ENCODE measurements at regions not wholly inside any gene's neighbourhood (a gene's known extent, or its start where the extent isn't known, plus 50 kb on each side); places are given as distances from the start of the nearest gene placed in this dataset.
"Not testable (repeated sequence)": the region's sequence is repeated elsewhere in the genome, so short reads cannot be mapped to it uniquely, and the experiment has no call there.

- no peak for DNase-seq
Measured at GRCh38 chr4:79850626-79851025, 222.4 kb downstream of the ANTXR2 start.

- no peak for DNase-seq
Measured at GRCh38 chr4:79848329-79848728, 224.7 kb downstream of the ANTXR2 start.

DNA sequence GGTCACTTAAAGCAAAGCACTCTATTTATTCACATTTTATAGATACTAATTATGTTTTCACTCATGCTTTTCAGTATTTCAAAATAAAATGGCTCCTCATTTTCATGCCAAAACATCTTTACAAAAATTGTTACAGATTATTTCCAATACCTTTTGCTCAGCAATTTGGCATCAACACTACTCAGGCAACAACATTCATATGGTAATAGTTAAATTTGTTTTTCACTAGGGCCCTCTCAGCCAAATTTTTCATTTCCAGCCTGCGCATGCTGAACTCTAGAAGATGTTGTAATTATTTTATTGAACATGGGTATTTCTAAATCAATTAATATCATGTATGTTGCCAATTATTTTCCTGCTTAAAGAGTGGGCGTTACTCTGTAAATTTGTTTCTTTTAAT is 225.6 kb downstream of the ANTXR2 start:
- DNase-seq = no peak

- DNase-seq = no peak
Measured at GRCh38 chr4:79842162-79842561, 230.9 kb downstream of the ANTXR2 start.

DNA sequence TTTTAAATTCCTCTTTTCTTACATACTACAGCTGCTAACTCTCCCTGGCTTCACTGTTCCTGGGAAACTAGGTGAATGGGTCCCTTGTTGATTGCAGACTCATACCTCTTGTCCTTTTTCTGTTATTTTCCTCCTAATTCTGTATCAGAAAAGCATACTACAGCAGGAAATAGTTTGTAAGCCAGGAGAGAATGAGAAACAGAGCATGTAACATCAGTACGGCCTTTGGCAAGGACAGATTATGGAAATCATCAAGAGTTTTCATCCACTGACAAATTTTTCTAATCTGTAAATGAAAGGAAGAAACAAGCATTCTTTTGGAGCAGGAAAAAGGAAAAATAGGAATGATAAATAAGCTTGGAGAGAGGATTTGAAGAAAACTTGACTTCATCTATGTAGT is 239.2 kb downstream of the ANTXR2 start:
- no peak for DNase-seq

GRCh38 chr4:79831701-79832514 is 241.1 kb downstream of the ANTXR2 start:
- no peak for DNase-seq

DNA sequence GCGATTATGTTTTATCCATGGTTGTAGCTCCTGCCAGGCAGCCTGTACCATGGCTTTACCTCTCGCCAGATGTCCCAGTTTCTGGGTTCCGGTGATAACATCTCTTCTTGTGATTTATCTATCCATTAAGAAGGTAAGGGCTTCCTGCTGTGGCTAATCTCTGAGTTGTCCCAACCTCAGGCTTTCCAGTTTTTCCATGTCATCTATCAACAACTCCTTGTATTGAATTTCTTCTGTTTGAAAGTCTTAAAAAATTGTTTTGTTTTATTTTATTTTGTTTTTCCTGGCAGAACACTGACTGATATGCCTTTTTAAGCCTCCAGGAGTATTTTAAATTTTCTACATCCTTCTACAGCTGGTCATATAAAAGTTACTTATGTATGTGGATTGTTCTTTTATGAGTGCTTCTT is 241.9 kb downstream of the ANTXR2 start:
- no peak for DNase-seq

- no peak for DNase-seq
Measured at GRCh38 chr4:79827283-79827682, 245.7 kb downstream of the ANTXR2 start.

DNA sequence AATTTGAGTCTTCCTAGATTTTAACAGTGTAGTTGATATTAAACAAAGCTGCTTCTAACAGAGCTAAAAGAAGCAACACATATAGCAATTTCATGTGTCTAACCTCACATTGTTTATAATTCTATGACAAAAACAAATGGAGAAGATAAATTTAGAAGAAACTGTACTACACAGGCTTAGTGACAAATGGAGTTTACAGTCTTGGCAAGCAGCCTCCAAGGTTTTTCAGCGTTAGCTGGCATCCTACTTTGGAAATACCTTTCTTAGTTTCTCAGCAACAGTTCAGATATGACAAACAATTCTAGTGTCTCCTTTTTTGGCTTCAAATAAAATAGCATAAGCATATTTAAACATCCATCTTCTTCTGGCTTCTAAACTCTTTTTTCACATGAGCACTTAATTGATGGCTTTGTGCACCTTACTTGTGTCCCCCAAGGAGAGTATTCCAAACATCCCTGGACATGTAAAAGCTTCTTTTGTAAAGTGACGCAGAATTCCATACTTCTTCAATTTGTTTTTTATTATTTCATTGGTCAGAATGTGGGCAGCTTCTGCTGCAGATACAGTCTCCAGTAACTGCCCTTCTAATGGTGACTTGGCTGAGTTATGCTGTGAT is 249.8 kb downstream of the ANTXR2 start:
- no peak for DNase-seq

GRCh38 chr4:79820427-79820826 is 252.6 kb downstream of the ANTXR2 start:
- DNase-seq = no peak

GRCh38 chr4:79807933-79808332 is 265.1 kb downstream of the ANTXR2 start:
- DNase-seq = not testable (repeated sequence)

DNA sequence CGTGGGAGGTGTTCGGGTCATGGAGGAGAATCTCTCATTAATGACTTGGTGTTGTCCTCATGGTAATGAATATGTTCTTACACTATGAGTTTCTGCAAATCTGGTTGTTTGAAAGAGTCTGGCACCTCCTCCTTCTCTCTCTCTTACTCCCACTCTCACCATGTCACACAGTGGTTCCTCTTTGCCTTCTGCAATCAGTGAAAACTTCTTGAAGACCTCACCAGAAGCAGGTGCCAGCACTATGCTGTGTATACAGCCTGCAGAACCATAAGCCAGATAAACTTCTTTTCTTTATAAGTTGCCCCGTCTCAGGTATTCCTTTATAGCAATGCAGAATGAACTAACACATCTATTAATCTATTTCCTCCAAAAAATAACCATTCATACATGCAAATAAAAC is 275.0 kb downstream of the ANTXR2 start:
- DNase-seq = no peak

- DNase-seq = no peak
Measured at GRCh38 chr4:79796948-79797347, 276.1 kb downstream of the ANTXR2 start.

DNA sequence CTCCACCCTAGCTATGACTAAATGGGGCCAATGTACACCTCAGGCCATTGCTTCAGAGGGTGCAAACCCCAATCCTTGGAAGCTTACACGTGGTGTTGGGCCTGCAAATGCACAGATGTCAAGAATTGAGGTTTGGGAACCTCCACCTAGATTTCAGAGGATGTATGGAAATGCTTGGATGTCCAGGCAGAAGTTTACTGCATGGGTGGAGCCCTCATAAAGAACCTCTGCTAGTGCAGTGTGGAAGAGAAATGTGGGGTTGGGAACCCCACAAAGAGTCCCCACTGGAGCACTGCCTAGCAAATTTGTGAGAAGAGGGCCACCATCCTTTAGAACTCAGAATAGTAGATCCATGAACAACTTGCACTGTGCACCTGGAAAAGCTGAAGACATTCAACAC is 284.1 kb downstream of the ANTXR2 start:
- no peak for DNase-seq

DNA sequence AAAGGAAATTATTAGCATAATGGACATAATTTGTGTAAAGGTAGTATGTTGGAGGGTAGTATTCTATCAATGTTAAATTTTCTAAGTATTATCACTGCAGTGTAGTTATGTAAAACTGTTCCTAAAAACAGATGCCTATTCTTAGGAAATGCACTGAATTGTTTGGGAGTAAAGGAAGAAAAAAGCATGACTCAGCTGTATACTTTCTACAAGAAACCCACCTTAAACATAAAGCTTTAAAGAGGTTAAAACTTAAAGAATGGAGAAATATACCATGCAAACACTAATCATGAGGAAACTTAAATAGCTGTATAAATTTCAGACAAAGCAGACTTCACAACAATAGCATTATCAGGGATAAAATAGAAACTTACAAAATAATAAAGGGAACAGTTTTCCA is 292.9 kb downstream of the ANTXR2 start:
- DNase-seq = no peak

GRCh38 chr4:79772510-79772909 is 300.5 kb downstream of the ANTXR2 start:
- DNase-seq = no peak

DNA sequence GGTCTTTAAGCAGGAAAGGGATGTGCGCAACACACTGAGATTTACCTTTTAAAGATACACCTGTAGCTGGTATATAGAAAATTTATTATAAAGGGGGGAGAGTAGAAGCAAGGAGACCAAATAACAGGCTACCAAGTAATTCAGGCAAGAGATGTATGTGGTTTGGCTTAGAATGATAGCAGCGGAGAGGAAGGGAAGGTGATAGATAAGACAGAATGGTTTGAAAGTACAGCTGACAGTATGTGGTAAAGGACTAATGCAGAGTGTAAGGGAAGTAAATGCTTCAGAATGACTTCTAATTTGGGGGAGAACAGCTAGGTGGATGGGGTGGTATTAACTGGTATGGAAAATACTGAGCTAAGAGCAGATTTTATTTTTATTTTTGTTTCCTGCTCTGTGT is 308.9 kb downstream of the ANTXR2 start:
- no peak for DNase-seq

GRCh38 chr4:79763486-79764075 is 309.4 kb downstream of the ANTXR2 start:
- no peak for DNase-seq

- no peak for DNase-seq
Measured at GRCh38 chr4:79759793-79760192, 313.2 kb downstream of the ANTXR2 start.

GRCh38 chr4:79757600-79757999 is 315.4 kb downstream of the ANTXR2 start:
- DNase-seq = no peak

DNA sequence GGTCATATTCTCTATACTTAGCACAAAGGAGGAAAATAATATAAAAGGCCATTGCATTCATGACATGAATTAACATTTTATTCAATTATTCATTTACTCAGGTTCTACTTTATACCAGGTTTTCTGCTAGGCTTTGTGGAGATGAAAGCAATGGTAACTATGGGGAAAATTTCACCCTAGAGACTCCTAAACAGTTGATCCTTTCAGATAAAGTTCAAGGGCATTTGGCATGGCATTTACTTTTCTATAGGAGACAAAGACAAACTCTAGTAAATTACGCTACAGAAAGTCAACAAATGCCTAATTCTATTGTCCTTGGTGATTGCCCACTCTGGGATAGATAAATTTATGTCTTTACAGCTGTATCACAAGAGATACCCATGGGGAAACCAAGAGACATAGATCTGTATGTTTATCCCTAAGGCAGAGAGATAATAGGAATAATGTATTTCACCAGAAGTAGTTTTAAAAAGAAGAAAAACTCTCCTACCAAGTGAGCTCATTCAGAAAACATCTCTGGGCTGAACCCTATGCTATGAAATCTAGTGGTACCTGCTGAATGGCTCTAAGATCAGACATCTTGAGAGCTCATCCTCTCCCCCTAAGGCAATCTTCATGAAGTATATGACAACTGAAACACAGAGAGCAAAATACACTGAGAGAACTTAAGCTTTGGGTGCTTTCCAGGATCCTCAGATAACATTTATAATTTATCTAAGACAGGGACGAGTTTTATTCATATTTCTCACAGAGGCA is 316.7 kb downstream of the ANTXR2 start:
- no peak for DNase-seq

GRCh38 chr4:79748835-79749234 is 324.2 kb downstream of the ANTXR2 start:
- no peak for DNase-seq

DNA sequence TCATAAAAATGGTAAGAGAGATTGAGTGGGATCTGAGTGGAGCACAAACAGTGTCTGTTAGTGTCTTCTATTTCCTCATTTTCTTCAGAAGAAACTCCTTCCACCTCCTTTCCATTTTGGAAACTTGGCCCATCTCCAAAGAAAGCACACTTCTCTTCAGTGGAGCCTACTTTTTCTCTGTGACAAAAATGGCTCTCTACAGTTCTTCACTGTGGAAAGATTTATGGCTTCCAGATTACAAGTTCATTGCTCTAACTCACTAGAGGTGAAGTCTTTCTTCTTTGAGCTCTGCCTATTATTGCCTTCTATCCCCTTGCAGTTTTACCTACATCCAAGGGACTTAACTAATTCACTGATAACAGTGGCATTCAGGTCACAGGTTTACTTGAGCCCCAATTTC is 325.8 kb downstream of the ANTXR2 start:
- DNase-seq = no peak

- DNase-seq = no peak
Measured at GRCh38 chr4:79743014-79743413, 330.0 kb downstream of the ANTXR2 start.
